ENCODE measurements at regions not wholly inside any gene's neighbourhood (a gene's known extent, or its start where the extent isn't known, plus 50 kb on each side); places are given as distances from the start of the nearest gene placed in this dataset.
A peak's percentile ranks its signal among the peaks of the same experiment; 100 is the strongest.

- TF ChIP-seq ISL1 (CRISPR knock-in tag; IDR thresholded peaks at IDR 0.05) (no peak), CSRNP3 (CRISPR knock-in tag; IDR thresholded peaks at IDR 0.05) (no peak), ZFP3 (CRISPR knock-in tag; IDR thresholded peaks at IDR 0.05) (no peak), ARNTL (CRISPR knock-in tag; IDR thresholded peaks at IDR 0.05; ENCODE audit: borderline replicate concordance, low read depth) (no peak), ZNF8 (CRISPR knock-in tag; IDR thresholded peaks at IDR 0.05) (no peak), SNAI2 (CRISPR knock-in tag; IDR thresholded peaks at IDR 0.05) (no peak), TCF4 (CRISPR knock-in tag; IDR thresholded peaks at IDR 0.05; ENCODE audit: borderline replicate concordance) (no peak), PATZ1 (CRISPR knock-in tag; IDR thresholded peaks at IDR 0.05; ENCODE audit: borderline replicate concordance) (no peak), OSR1 (CRISPR knock-in tag; IDR thresholded peaks at IDR 0.05) (no peak)
- ATAC-seq = no peak
Observed at GRCh38 chr16:80263848-80264694, 276.7 kb upstream of the DYNLRB2 start.

GRCh38 chr16:80263181-80263823 is 277.5 kb upstream of the DYNLRB2 start:
- TF ChIP-seq ARNTL (CRISPR knock-in tag; IDR thresholded peaks at IDR 0.05; ENCODE audit: borderline replicate concordance, low read depth) = no peak
- no peak for TF ChIP-seq CREB5 (CRISPR knock-in tag; IDR thresholded peaks at IDR 0.05; ENCODE audit: low read depth)
- no peak for TF ChIP-seq ZNF70 (CRISPR knock-in tag; IDR thresholded peaks at IDR 0.05)
- TF ChIP-seq ZFP30 (CRISPR knock-in tag; IDR thresholded peaks at IDR 0.05) = no peak
- no peak for TF ChIP-seq ZC3H10 (CRISPR knock-in tag; IDR thresholded peaks at IDR 0.05)
- TF ChIP-seq ZNF565 (CRISPR knock-in tag; conservative IDR thresholded peaks at IDR 0.05; ENCODE audit: low read depth) = no peak
- TF ChIP-seq ESRRG (CRISPR knock-in tag; IDR thresholded peaks at IDR 0.05) = no peak
- TF ChIP-seq POU6F1 (CRISPR knock-in tag; IDR thresholded peaks at IDR 0.05; ENCODE audit: borderline replicate concordance, low read depth) = no peak; the same call in 1 of the 2 replicates
- TF ChIP-seq TOX (CRISPR knock-in tag; IDR thresholded peaks at IDR 0.05; ENCODE audit: borderline replicate concordance) = no peak
- peak; percentile 45; the same call in 1 of the 2 replicates for TF ChIP-seq TCF4 (CRISPR knock-in tag; IDR thresholded peaks at IDR 0.05; ENCODE audit: borderline replicate concordance)
- no peak for TF ChIP-seq BACH2 (CRISPR knock-in tag; IDR thresholded peaks at IDR 0.05; ENCODE audit: borderline replicate concordance)
- no peak for TF ChIP-seq SNAI2 (CRISPR knock-in tag; IDR thresholded peaks at IDR 0.05)
- no peak for TF ChIP-seq ZNF8 (CRISPR knock-in tag; IDR thresholded peaks at IDR 0.05)
- no peak for TF ChIP-seq RARB (CRISPR knock-in tag; IDR thresholded peaks at IDR 0.05)
- no peak for TF ChIP-seq CSDC2 (CRISPR knock-in tag; IDR thresholded peaks at IDR 0.05)
- TF ChIP-seq TSHZ2 (CRISPR knock-in tag; IDR thresholded peaks at IDR 0.05) = no peak
- no peak for TF ChIP-seq OSR1 (CRISPR knock-in tag; IDR thresholded peaks at IDR 0.05)
- peak; percentile 69; the same call in 1 of the 2 replicates for TF ChIP-seq CSRNP3 (CRISPR knock-in tag; IDR thresholded peaks at IDR 0.05)
- TF ChIP-seq ISL1 (CRISPR knock-in tag; IDR thresholded peaks at IDR 0.05) = peak; percentile 91
- TF ChIP-seq PPARA (CRISPR knock-in tag; IDR thresholded peaks at IDR 0.05; ENCODE audit: borderline replicate concordance) = no peak
- TF ChIP-seq GLIS3 (CRISPR knock-in tag; IDR thresholded peaks at IDR 0.05) = no peak
- TF ChIP-seq PATZ1 (CRISPR knock-in tag; IDR thresholded peaks at IDR 0.05; ENCODE audit: borderline replicate concordance) = no peak
- TF ChIP-seq ZFP3 (CRISPR knock-in tag; IDR thresholded peaks at IDR 0.05) = no peak
- no peak for ATAC-seq
